OCI-LY1 (cell line): ENCODE measurements at regions not wholly inside any gene's neighbourhood (a gene's known extent, or its start where the extent isn't known, plus 50 kb on each side); places are given as distances from the start of the nearest gene placed in this dataset.

Source experiments
- H2AFZ ChIP-seq: fragments of 200-600 bp; sonication (generic), shearing (Covaris generic); 2 replicates; pipeline ENCODE4 v1.6.0; 2014; ENCODE audit warnings: antibody characterized with exemption, mild to moderate bottlenecking, low read length
- H3F3A ChIP-seq: fragments of 200-600 bp; sonication (generic), shearing (Covaris generic); 2 replicates; pipeline ENCODE4 v1.6.0; 2014; ENCODE audit warnings: mild to moderate bottlenecking, antibody characterized with exemption, low read length, moderate library complexity; ENCODE audit not compliant: insufficient read depth
- H3K27ac ChIP-seq: fragments of 200-600 bp; sonication (generic); 2 replicates; pipeline ENCODE4 v1.5.1; 2014; ENCODE audit warnings: low read length, mixed run types, mild to moderate bottlenecking, low read depth; ENCODE audit not compliant: poor library complexity, severe bottlenecking
- H3K27me3 ChIP-seq: fragments of 200-600 bp; sonication (generic); 2 replicates; pipeline ENCODE4 v1.6.0; 2014; ENCODE audit warnings: antibody characterized with exemption, mild to moderate bottlenecking, low read length, moderate library complexity; ENCODE audit not compliant: insufficient read depth
- H3K36me3 ChIP-seq: fragments of 200-600 bp; sonication (generic); 2 replicates; pipeline ENCODE4 v1.6.1; 2014; ENCODE audit warnings: mild to moderate bottlenecking, antibody characterized with exemption, low read length, moderate library complexity, mixed read lengths; ENCODE audit not compliant: insufficient read depth
- H3K4me1 ChIP-seq: fragments of 200-600 bp; sonication (generic); 2 replicates; pipeline ENCODE4 v1.5.1; 2014; ENCODE audit warnings: mild to moderate bottlenecking, low read length, moderate library complexity; ENCODE audit not compliant: insufficient read depth, severe bottlenecking
- H3K4me2 ChIP-seq: fragments of 200-600 bp; sonication (generic), shearing (Covaris generic); 2 replicates; pipeline ENCODE4 v1.6.1; 2014; ENCODE audit warnings: low read length
- H3K4me3 ChIP-seq: fragments of 200-600 bp; sonication (generic); 2 replicates; pipeline ENCODE4 v1.5.1; 2014; ENCODE audit warnings: low read length, low read depth, mild to moderate bottlenecking, mixed read lengths; ENCODE audit not compliant: poor library complexity, severe bottlenecking
- H3K79me2 ChIP-seq: fragments of 200-600 bp; shearing (Covaris generic); 2 replicates; pipeline ENCODE4 v1.6.1; 2016; ENCODE audit warnings: mixed run types, low read length, mixed read lengths; ENCODE audit not compliant: insufficient read depth
- H3K9ac ChIP-seq: fragments of 200-600 bp; sonication (generic), shearing (Covaris generic); 2 replicates; pipeline ENCODE4 v1.6.1; 2014; ENCODE audit warnings: mild to moderate bottlenecking, low read length, mixed read lengths
- H3K9me2 ChIP-seq: fragments of 200-600 bp; sonication (generic), shearing (Covaris generic); 2 replicates; pipeline ENCODE4 v1.6.1; 2014; ENCODE audit warnings: low read depth, mild to moderate bottlenecking, low read length, mixed read lengths
- H3K9me3 ChIP-seq: fragments of 200-600 bp; shearing (Covaris generic); 2 replicates; pipeline ENCODE4 v1.6.1; 2014; ENCODE audit warnings: low read length, mixed read lengths
- H4K20me1 ChIP-seq: fragments of 200-600 bp; sonication (generic), shearing (Covaris generic); 2 replicates; pipeline ENCODE4 v1.6.0; 2016; ENCODE audit warnings: mild to moderate bottlenecking, low read length; ENCODE audit not compliant: insufficient read depth
- EZH2 ChIP-seq: fragments of 200-600 bp; sonication (generic), shearing (Covaris generic); IDR thresholded peaks from 2 replicates; pipeline ENCODE4 v1.8.0; 2017; ENCODE audit warnings: borderline replicate concordance, mixed run types, mild to moderate bottlenecking, antibody characterized with exemption, low read length, moderate library complexity, mixed read lengths
- TF ChIP-seq, protein P1 (sequence below): fragments of 200-600 bp; sonication (generic), shearing (Covaris generic); IDR thresholded peaks from 2 replicates; pipeline ENCODE4 v1.5.1; 2017; ENCODE audit warnings: mild to moderate bottlenecking, antibody characterized with exemption, low read length, moderate library complexity, mixed read lengths

DNA sequence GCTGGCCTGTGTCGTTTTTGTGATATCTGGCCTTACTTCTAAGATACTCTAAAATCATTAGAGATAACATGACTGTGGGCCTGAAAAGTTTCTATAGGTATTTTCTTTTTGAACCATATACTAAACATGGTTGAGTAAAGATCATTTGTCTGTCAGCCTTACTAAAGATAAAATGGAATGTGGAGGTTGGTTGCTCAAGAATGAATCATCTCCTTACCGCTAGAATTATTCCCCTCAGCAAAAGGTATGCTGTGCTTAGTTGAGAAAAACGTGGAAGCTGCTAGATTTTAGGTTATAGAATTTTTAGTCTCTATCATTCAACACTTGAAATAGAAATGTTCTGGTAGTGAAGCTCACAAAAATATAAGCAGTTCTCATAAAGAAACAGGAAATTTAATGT is 407.3 kb downstream of the AEBP2 start:
- Histone ChIP-seq H3K27ac (peak overlapping the region; percentile 80), H3K9ac (no peak overlapping the region), H3K4me1 (peaks cover 42% of the 10 kb centered on the region), H3F3A (no peaks in the 10 kb centered on the region), H3K9me2 (no peaks in the 10 kb centered on the region), H4K20me1 (no peaks in the 10 kb centered on the region), H3K27me3 (no peaks in the 10 kb centered on the region), H3K9me3 (no peaks in the 10 kb centered on the region; the same call in 1 of the 2 replicates), H3K4me3 (no peak overlapping the region), H2AFZ (no peak overlapping the region), H3K36me3 (no peaks in the 10 kb centered on the region), H3K4me2 (no peak overlapping the region), H3K79me2 (no peaks in the 10 kb centered on the region)
- TF ChIP-seq EZH2: no peak
- TF ChIP-seq, protein P1, sequence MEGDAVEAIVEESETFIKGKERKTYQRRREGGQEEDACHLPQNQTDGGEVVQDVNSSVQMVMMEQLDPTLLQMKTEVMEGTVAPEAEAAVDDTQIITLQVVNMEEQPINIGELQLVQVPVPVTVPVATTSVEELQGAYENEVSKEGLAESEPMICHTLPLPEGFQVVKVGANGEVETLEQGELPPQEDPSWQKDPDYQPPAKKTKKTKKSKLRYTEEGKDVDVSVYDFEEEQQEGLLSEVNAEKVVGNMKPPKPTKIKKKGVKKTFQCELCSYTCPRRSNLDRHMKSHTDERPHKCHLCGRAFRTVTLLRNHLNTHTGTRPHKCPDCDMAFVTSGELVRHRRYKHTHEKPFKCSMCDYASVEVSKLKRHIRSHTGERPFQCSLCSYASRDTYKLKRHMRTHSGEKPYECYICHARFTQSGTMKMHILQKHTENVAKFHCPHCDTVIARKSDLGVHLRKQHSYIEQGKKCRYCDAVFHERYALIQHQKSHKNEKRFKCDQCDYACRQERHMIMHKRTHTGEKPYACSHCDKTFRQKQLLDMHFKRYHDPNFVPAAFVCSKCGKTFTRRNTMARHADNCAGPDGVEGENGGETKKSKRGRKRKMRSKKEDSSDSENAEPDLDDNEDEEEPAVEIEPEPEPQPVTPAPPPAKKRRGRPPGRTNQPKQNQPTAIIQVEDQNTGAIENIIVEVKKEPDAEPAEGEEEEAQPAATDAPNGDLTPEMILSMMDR: no peak

DNA sequence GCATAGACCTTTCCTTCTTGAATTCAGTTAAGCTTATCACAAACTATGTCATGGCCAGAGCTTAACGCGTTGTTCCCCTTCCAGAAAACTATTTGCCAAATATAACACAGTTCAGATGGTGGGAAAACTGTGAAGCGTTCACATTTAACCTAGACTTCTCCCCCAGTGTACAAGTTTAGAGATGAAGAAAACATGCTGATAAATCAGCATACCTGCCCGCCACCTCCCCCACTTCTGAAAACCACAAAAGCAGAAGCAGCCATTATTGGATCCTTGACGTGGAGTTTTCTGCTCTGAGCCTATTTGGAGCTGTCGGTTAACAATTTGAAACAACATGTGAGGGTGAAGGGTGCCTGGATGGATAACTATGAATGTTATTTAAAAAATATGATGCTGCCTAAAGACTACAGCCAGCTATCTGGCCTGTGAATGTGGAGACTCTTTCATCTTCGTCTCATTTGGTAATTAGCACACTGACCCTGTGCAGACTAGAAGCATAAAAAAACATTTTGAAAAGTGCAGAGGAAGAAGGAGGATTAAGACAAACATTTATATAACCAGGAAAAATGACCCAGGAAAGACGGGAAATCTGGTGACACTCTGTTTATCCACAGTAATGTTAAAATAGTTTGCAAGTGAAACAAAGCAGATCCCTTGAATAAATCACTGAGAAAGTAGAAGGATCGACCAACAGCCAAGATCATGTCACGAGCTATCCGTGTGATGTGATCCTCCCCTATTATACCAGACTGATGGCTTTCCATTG is 408.2 kb downstream of the AEBP2 start:
- no peaks in the 10 kb centered on the region for H3K27me3 ChIP-seq
- H2AFZ ChIP-seq: peak overlapping the region; percentile 94; the same call in 1 of the 2 replicates
- no peak for TF ChIP-seq EZH2
- TF ChIP-seq, protein P1: no peak
- H3K4me1 ChIP-seq: peaks cover 43% of the 10 kb centered on the region
- H3K9ac ChIP-seq: peak overlapping the region; percentile 40; the same call in 1 of the 2 replicates
- no peaks in the 10 kb centered on the region; the same call in 1 of the 2 replicates for H3K9me3 ChIP-seq
- H3K4me3 ChIP-seq: peak overlapping the region; percentile 8
- no peaks in the 10 kb centered on the region for H4K20me1 ChIP-seq
- H3K79me2 ChIP-seq: no peaks in the 10 kb centered on the region
- H3K27ac ChIP-seq: peak overlapping the region; percentile 80
- peak overlapping the region; percentile 49 for H3K4me2 ChIP-seq
- no peaks in the 10 kb centered on the region for H3F3A ChIP-seq
- H3K9me2 ChIP-seq: no peaks in the 10 kb centered on the region
- no peaks in the 10 kb centered on the region for H3K36me3 ChIP-seq

DNA sequence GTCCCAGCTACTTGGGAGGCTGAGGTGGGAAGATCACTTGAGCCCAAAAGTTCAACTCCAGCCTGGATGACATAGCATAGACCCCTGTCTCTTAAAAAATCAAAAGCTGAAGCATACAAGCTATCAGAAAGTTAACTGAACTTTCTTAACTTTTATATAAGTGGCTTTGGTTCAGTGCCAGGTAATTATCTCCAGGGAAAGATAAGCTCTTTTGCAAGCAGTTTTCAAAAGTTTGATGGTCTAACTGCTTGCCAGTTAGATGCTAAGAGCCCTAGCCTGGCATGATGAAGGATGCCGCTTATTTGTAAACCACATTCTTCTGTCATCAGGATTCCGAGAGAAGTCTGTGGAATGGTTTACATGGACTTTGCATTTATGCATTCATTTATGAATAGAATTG is 409.1 kb downstream of the AEBP2 start:
- 0 out of 2 replicates have a peak overlapping the region, but pooled peaks have one; percentile 20 for H2AFZ ChIP-seq
- H3K36me3 ChIP-seq: no peaks in the 10 kb centered on the region
- no peak overlapping the region for H3K4me3 ChIP-seq
- H3F3A ChIP-seq: no peaks in the 10 kb centered on the region
- no peak overlapping the region for H3K9ac ChIP-seq
- H3K4me1 ChIP-seq: peaks cover 43% of the 10 kb centered on the region
- H3K79me2 ChIP-seq: no peaks in the 10 kb centered on the region
- H3K9me3 ChIP-seq: no peaks in the 10 kb centered on the region; the same call in 1 of the 2 replicates
- no peak for TF ChIP-seq EZH2
- TF ChIP-seq, protein P1: no peak
- no peaks in the 10 kb centered on the region for H3K27me3 ChIP-seq
- no peak overlapping the region for H3K27ac ChIP-seq
- H3K9me2 ChIP-seq: no peaks in the 10 kb centered on the region
- no peaks in the 10 kb centered on the region for H4K20me1 ChIP-seq
- no peak overlapping the region for H3K4me2 ChIP-seq
